SU-DHL-6 (cell line): ENCODE measurements at regions not wholly inside any gene's neighbourhood (a gene's known extent, or its start where the extent isn't known, plus 50 kb on each side); places are given as distances from the start of the nearest gene placed in this dataset.

Source experiments
- EZH2phosphoT487 ChIP-seq: fragments of 200-600 bp; sonication (generic), shearing (Covaris generic); conservative IDR thresholded peaks from 2 replicates; pipeline ENCODE4 v1.6.1; 2018; ENCODE audit warnings: mild to moderate bottlenecking, antibody characterized with exemption, low read length, moderate library complexity, mixed read lengths
- TF ChIP-seq, protein P1 (sequence below): fragments of 200-600 bp; sonication (generic); IDR thresholded peaks from one replicate; pipeline ENCODE4 v1.5.1; 2017; ENCODE audit warnings: antibody characterized with exemption, mild to moderate bottlenecking, low read length, moderate library complexity; ENCODE audit not compliant: insufficient read depth, poor library complexity, severe bottlenecking

DNA sequence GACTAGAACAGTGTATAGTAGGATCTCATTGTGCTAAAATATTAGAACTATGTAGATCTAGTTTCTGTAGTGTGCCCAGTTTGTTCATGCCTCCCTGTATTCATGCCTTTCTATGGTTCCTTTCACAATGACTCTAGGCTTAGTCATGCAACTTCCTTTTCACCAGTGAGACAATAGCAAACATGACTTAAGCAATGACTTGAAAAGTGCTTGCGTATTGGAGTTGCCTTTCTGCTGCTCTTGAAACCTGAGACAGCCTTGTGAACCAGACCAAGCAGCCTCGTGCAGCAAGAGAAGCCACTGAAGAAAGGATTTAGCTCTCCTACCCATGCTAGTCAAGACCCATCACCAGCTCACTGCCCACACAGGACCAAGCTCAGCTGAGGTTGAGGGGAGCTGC is 294.5 kb upstream of the TAS2R1 start:
- TF ChIP-seq, protein P1, sequence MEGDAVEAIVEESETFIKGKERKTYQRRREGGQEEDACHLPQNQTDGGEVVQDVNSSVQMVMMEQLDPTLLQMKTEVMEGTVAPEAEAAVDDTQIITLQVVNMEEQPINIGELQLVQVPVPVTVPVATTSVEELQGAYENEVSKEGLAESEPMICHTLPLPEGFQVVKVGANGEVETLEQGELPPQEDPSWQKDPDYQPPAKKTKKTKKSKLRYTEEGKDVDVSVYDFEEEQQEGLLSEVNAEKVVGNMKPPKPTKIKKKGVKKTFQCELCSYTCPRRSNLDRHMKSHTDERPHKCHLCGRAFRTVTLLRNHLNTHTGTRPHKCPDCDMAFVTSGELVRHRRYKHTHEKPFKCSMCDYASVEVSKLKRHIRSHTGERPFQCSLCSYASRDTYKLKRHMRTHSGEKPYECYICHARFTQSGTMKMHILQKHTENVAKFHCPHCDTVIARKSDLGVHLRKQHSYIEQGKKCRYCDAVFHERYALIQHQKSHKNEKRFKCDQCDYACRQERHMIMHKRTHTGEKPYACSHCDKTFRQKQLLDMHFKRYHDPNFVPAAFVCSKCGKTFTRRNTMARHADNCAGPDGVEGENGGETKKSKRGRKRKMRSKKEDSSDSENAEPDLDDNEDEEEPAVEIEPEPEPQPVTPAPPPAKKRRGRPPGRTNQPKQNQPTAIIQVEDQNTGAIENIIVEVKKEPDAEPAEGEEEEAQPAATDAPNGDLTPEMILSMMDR = no peak
- TF ChIP-seq EZH2phosphoT487 = no peak
